ENCODE measurements at regions not wholly inside any gene's neighbourhood (a gene's known extent, or its start where the extent isn't known, plus 50 kb on each side); places are given as distances from the start of the nearest gene placed in this dataset.

- Histone ChIP-seq H3K27me3 (no peaks in the 10 kb centered on the region), H3K4me1 (replicated peaks in 1 of 2) (no peaks in the 10 kb centered on the region), H3K9me3 (replicated peaks in 1 of 3) (no peaks in the 10 kb centered on the region), H3K36me3 (replicated peaks in 1 of 2) (no peaks in the 10 kb centered on the region), H3K27ac (no peak overlapping the region), H3K4me3 (no peak overlapping the region)
- DNase-seq, result no peak
- intact Hi-C loops (cut with DNase I), result no loop called here
- WGBS, 4 donors, result 80 to 84% (median 84%) methylated on average over 8 of the region's 8 CpGs
- TF ChIP-seq POLR2A (IDR thresholded peaks at IDR 0.05), result no peak
- TF ChIP-seq, protein P1, sequence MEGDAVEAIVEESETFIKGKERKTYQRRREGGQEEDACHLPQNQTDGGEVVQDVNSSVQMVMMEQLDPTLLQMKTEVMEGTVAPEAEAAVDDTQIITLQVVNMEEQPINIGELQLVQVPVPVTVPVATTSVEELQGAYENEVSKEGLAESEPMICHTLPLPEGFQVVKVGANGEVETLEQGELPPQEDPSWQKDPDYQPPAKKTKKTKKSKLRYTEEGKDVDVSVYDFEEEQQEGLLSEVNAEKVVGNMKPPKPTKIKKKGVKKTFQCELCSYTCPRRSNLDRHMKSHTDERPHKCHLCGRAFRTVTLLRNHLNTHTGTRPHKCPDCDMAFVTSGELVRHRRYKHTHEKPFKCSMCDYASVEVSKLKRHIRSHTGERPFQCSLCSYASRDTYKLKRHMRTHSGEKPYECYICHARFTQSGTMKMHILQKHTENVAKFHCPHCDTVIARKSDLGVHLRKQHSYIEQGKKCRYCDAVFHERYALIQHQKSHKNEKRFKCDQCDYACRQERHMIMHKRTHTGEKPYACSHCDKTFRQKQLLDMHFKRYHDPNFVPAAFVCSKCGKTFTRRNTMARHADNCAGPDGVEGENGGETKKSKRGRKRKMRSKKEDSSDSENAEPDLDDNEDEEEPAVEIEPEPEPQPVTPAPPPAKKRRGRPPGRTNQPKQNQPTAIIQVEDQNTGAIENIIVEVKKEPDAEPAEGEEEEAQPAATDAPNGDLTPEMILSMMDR (IDR thresholded peaks at IDR 0.05), result no peak
Measured at GRCh38 chr21:35100349-35100811, 51.3 kb upstream of the RUNX1 start.

GRCh38 chr21:35099310-35099709, 50.2 kb upstream of the RUNX1 start:
- Histone ChIP-seq H3K9me3 (replicated peaks in 1 of 3) (no peaks in the 10 kb centered on the region), H3K27ac (no peak overlapping the region), H3K4me3 (no peak overlapping the region), H3K4me1 (replicated peaks in 1 of 2) (no peaks in the 10 kb centered on the region), H3K27me3 (no peaks in the 10 kb centered on the region), H3K36me3 (replicated peaks in 1 of 2) (no peaks in the 10 kb centered on the region)
- intact Hi-C loops (cut with DNase I), result no loop called here
- TF ChIP-seq, protein P1 (IDR thresholded peaks at IDR 0.05), result no peak
- no peak for TF ChIP-seq POLR2A (IDR thresholded peaks at IDR 0.05)
- 81 to 96% (median 87%) methylated on average over 1 of the region's 1 CpG for whole genome bisulfite sequencing, 4 donors
- no peak for DNase-seq

MicroRNAs in the stretch of these regions (microRNA counts, 767-probe panel; counts per million panel counts)
- 0 counts per million in 2 donors for microRNA hsa-miR-802

Small RNA genes in the stretch of these regions (microRNA-seq; reads per million reads assigned to microRNA genes)
- gene MIR802, result 0 reads per million in 3 donors

Small RNA genes in the stretch of these regions (small RNA-seq; reads per million reads assigned to genes)
- gene EZH2P1 (0 reads per million in 2 donors), gene MIR802 (0 reads per million in 2 donors)

Measured in adrenal gland (tissue), 9 donors.